Pancreas (tissue), 10 donors: ENCODE measurements at regions not wholly inside any gene's neighbourhood (a gene's known extent, or its start where the extent isn't known, plus 50 kb on each side); places are given as distances from the start of the nearest gene placed in this dataset.
A peak's percentile ranks its signal among the peaks of the same experiment; 100 is the strongest.
"Not testable (repeated sequence)": the region's sequence is repeated elsewhere in the genome, so short reads cannot be mapped to it uniquely, and the experiment has no call there.

Experiments
- ATAC-seq, 4 donors: fragments of 200-7000 bp; cut with Tn5 transposase; one replicate each; pipeline versions ENCODE4 v1.8.0 to v1.9.1; 2020; ENCODE audit warnings: mild to moderate bottlenecking in 4 of 4, moderate library complexity in 4 of 4
- DNase-seq, 6 donors: peaks; one replicate each; pipeline ENCODE4 v3.0.0-alpha.2; 2020
- FAIRE-seq: peaks from 2 replicates; lab custom pipeline; 2012; peaks lifted over from hg19 to GRCh38; lab: Jason Lieb, UNC
- H3K27ac ChIP-seq, 4 donors: fragments of 200-600 bp; sonication (generic); 1 replicate in 3 of 4; 2 replicates in 1 of 4; pipeline versions ENCODE4 v1.5.0 to v1.8.0; 2020
- H3K27me3 ChIP-seq, 4 donors: fragments of 200-600 bp; one replicate each; pipeline ENCODE4 v1.8.0; 2021
- H3K36me3 ChIP-seq, 3 donors: fragments of 200-600 bp; sonication (generic) in 1 of 3; one replicate each; pipeline versions ENCODE4 v1.5.0 to v1.8.0; 2020 to 2021
- H3K4me1 ChIP-seq, 3 donors: fragments of 200-600 bp; one replicate each; pipeline ENCODE4 v1.8.0; 2021
- H3K4me3 ChIP-seq, 4 donors: fragments of 200-600 bp; sonication (generic) in 2 of 4; one replicate each; pipeline versions ENCODE4 v1.5.0 to v1.8.0; 2020 to 2021
- H3K9me3 ChIP-seq, 4 donors: fragments of 200-600 bp; one replicate each; pipeline ENCODE4 v1.8.0; 2021
- WGBS, 2 donors: extraction: QIAGEN DNeasy Blood & Tissue Kit; methylation state at CpG; one replicate each; pipeline ENCODE4 v1.1.7; 2013; 5-methylcytosine and 5-hydroxymethylcytosine counted together
- intact Hi-C, 3 donors: fragments of 100-400 bp; cut with DNase I; formaldehyde crosslinking; loops; one replicate each; pipeline versions ENCODE4 v1.11.1 to v1.14.2; 2022
- donor health status: healthy with polysubstance abuse.
- donor health status: DM: no; HTN: no; CAD: no; lungs with moderate emphysema.
- donor health status: DM: no; HTN: no; CAD: no.
- donor health status: control.
- donor health status: control.
- donor health status: Bipolar disorder and iron deficiency.
- donor health status: DM: yes; HTN: yes; CAD: no.
- donor health status: DM: no; HTN: no; CAD: no.
- donor health status: DM: no; HTN: no; CAD: no.
- donor health status: DM: yes; HTN: yes; CAD: no.

GRCh38 chr21:8377093-8377841 lies 2144.1 kb upstream of the TPTE start:
- intact Hi-C loops, H3K36me3 ChIP-seq, H3K27ac ChIP-seq, H3K9me3 ChIP-seq, H3K4me1 ChIP-seq, FAIRE-seq, DNase-seq, H3K27me3 ChIP-seq, H3K4me3 ChIP-seq: not testable (repeated sequence)
- peak; percentile 74 to 85 (median 82) for ATAC-seq
- no CpG with 5 or more reads among the region's 22 CpGs for WGBS, 2 donors

GRCh38 chr21:8380419-8381079 lies 2140.8 kb upstream of the TPTE start:
- H3K4me3 ChIP-seq, DNase-seq, H3K4me1 ChIP-seq, H3K27ac ChIP-seq, H3K27me3 ChIP-seq, H3K36me3 ChIP-seq, intact Hi-C loops, H3K9me3 ChIP-seq, FAIRE-seq: not testable (repeated sequence)
- no CpG with 5 or more reads among the region's 21 CpGs for WGBS, 2 donors
- ATAC-seq: peak; percentile 69 to 88 (median 84)

- WGBS, 2 donors: no CpG with 5 or more reads among the region's 107 CpGs
- H3K27ac ChIP-seq, FAIRE-seq, H3K4me1 ChIP-seq, H3K4me3 ChIP-seq, H3K9me3 ChIP-seq, intact Hi-C loops, H3K27me3 ChIP-seq, H3K36me3 ChIP-seq, DNase-seq: not testable (repeated sequence)
- ATAC-seq: peak; percentile 98 to 100 (median 100)
Observed at GRCh38 chr21:8388169-8388939, 2133.0 kb upstream of the TPTE start.

- peak in 2 of 4 donors; percentile 7 to 52 for ATAC-seq
- H3K36me3 ChIP-seq, H3K4me3 ChIP-seq, H3K4me1 ChIP-seq, FAIRE-seq, DNase-seq, H3K27ac ChIP-seq, H3K27me3 ChIP-seq, intact Hi-C loops, H3K9me3 ChIP-seq: not testable (repeated sequence)
- WGBS, 2 donors: no CpG with 5 or more reads among the region's 40 CpGs
Observed at GRCh38 chr21:8388940-8389238, 2132.5 kb upstream of the TPTE start.

GRCh38 chr21:8390550-8391171 lies 2130.7 kb upstream of the TPTE start:
- H3K27me3 ChIP-seq, H3K36me3 ChIP-seq, DNase-seq, intact Hi-C loops, ATAC-seq, H3K4me1 ChIP-seq, FAIRE-seq, H3K4me3 ChIP-seq, H3K9me3 ChIP-seq, H3K27ac ChIP-seq: not testable (repeated sequence)
- no CpG with 5 or more reads among the region's 97 CpGs for WGBS, 2 donors

- H3K27ac ChIP-seq, H3K9me3 ChIP-seq, H3K27me3 ChIP-seq, H3K4me1 ChIP-seq, H3K4me3 ChIP-seq, ATAC-seq, H3K36me3 ChIP-seq, FAIRE-seq, intact Hi-C loops, DNase-seq: not testable (repeated sequence)
- WGBS, 2 donors: no CpG with 5 or more reads among the region's 59 CpGs
Observed at GRCh38 chr21:8394380-8394779, 2127.0 kb upstream of the TPTE start.

GRCh38 chr21:8395992-8396391 lies 2125.4 kb upstream of the TPTE start:
- H3K27ac ChIP-seq, H3K4me1 ChIP-seq, DNase-seq, H3K36me3 ChIP-seq, intact Hi-C loops, H3K27me3 ChIP-seq, H3K9me3 ChIP-seq, FAIRE-seq, H3K4me3 ChIP-seq: not testable (repeated sequence)
- peak in 1 of 4 donors; percentile 31 for ATAC-seq
- WGBS, 2 donors: no CpG with 5 or more reads among the region's 71 CpGs

- H3K36me3 ChIP-seq, intact Hi-C loops, H3K9me3 ChIP-seq, H3K27ac ChIP-seq, DNase-seq, H3K4me1 ChIP-seq, FAIRE-seq, H3K4me3 ChIP-seq, H3K27me3 ChIP-seq: not testable (repeated sequence)
- no CpG with 5 or more reads among the region's 66 CpGs for WGBS, 2 donors
- ATAC-seq: peak in 3 of 4 donors; percentile 42 to 77 (median 67)
Observed at GRCh38 chr21:8398870-8399437, 2122.4 kb upstream of the TPTE start.

GRCh38 chr21:8399866-8400265 lies 2121.5 kb upstream of the TPTE start:
- intact Hi-C loops, FAIRE-seq, H3K4me1 ChIP-seq, H3K27ac ChIP-seq, H3K27me3 ChIP-seq, H3K36me3 ChIP-seq, H3K9me3 ChIP-seq, H3K4me3 ChIP-seq, DNase-seq, ATAC-seq: not testable (repeated sequence)
- no CpG with 5 or more reads among the region's 67 CpGs for whole genome bisulfite sequencing, 2 donors

GRCh38 chr21:8401799-8402198 lies 2119.6 kb upstream of the TPTE start:
- H3K4me3 ChIP-seq, H3K27me3 ChIP-seq, H3K9me3 ChIP-seq, FAIRE-seq, H3K27ac ChIP-seq, H3K4me1 ChIP-seq, H3K36me3 ChIP-seq, intact Hi-C loops, DNase-seq: not testable (repeated sequence)
- ATAC-seq: peak in 1 of 4 donors; percentile 43
- WGBS, 2 donors: no CpG with 5 or more reads among the region's 66 CpGs

GRCh38 chr21:8406331-8406730 lies 2115.1 kb upstream of the TPTE start:
- DNase-seq, ATAC-seq, FAIRE-seq, H3K9me3 ChIP-seq, H3K27ac ChIP-seq, intact Hi-C loops, H3K4me1 ChIP-seq, H3K4me3 ChIP-seq, H3K36me3 ChIP-seq, H3K27me3 ChIP-seq: not testable (repeated sequence)
- WGBS, 2 donors: no CpG with 5 or more reads among the region's 15 CpGs
